ENCODE measurements at regions not wholly inside any gene's neighbourhood (a gene's known extent, or its start where the extent isn't known, plus 50 kb on each side); places are given as distances from the start of the nearest gene placed in this dataset.

DNA sequence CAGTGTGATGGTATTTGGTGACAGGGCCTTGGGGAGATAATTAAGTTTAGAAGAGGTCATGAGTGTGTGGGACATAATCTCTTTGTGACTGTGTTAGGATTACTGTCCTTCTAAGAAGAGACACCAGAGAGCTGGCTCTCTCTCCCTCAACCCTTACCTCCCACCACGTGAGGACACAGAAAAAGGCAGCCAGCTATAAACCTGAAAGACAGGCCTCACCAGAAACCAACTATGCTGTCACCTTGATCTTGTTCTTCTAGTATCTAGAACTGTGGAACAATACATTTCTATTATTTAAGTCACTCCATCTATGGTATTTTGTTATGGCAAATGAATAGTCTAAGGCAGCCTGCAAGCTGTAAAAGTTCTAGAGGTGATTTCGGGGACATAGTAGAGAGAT, 203.7 kb downstream of the OTOR start:
- DNase-seq: no peak

DNA sequence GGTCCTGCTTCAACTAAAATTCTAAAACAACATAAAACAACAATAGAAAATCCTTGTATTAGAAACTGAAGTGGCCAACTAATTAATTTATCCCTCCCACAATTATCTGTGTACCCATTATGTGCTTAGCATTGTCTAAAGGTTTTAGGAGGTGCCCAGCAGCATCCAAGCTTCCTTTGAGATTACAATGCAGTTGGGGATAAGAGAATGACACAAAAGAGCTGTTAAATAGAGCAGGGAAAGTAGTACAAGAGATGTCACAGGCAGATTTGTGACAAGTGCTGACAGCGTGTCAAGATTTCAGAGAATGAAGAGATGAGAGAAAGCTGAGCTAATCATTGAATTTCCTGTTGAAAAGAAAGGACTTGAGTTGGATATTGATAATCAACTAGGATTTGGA, 204.8 kb downstream of the OTOR start:
- DNase-seq: no peak

DNA sequence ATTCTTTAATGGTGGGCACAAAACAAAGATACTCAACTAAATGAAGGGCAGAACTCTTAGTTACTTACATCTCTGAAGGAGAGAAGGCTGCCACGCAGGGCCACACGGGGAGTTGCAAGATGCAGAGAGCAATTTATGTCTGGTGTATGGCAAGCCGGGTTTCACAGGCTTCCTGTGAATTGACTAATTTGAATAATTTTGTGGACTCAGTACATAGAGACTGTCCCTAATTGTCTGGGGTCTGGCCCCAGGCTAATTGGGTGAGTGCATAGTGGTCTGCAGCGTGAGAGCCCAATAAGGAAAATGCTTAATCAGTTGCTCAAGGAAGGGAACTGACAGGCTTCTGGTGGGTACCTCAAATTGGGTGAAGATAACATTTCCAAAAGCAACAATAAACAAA, 205.7 kb downstream of the OTOR start:
- no peak for DNase-seq

DNA sequence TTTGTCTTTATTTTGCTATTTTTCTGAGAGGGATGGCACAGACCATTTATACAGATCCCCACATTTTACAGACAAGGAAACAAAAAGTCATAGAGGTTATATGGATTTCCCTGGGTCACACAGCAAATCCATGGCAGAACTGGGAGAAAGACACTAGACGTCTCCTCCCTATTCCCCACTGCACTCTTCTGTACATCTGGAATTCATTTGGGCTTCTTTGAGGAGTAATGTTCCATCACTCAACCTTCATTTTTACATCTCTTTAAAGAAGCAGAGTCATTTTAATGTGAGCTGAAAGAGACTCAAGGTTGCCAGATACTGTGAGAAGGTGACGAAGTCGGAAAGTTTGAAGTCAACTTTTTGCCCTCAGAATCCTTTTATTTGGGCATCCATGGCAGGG, 207.3 kb downstream of the OTOR start:
- no peak for DNase-seq

DNA sequence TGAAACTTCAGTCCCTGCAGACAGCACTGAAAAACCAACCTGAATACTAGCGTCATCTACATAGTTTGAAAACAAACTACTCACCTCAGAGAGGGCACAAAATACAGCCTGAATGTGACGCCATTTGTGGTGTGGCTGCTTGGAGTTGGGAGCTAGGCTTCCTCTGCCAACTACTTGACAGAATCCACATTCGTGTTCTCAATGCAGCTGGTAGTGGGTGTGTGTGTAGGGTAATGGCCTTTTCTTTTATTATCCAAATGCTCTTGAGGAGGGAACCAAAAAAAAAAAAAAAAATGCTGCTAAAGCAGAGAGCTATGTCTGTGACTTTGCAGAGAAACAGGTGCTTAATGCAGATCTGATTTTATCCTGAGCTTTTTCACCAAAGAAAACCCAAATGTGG, 207.8 kb downstream of the OTOR start:
- DNase-seq: no peak

DNA sequence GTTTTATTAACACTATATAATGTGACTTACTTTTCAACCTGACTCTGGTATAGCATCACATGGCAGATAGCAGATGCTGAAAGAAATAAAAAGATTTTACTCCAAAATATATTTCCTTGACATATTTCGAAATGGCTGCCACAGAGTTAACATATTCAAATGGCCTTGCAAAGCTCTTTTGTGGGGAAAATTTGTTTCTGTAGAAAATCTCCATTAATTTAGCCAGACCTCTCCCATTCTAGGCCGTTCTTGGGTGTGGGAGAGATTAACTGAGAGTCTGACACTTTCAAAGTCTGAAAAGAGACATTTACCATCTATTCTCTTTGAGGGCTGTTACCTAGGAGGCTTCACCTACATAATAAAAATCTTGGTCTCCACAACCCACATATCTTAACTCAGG, 217.2 kb downstream of the OTOR start:
- no peak for DNase-seq

DNA sequence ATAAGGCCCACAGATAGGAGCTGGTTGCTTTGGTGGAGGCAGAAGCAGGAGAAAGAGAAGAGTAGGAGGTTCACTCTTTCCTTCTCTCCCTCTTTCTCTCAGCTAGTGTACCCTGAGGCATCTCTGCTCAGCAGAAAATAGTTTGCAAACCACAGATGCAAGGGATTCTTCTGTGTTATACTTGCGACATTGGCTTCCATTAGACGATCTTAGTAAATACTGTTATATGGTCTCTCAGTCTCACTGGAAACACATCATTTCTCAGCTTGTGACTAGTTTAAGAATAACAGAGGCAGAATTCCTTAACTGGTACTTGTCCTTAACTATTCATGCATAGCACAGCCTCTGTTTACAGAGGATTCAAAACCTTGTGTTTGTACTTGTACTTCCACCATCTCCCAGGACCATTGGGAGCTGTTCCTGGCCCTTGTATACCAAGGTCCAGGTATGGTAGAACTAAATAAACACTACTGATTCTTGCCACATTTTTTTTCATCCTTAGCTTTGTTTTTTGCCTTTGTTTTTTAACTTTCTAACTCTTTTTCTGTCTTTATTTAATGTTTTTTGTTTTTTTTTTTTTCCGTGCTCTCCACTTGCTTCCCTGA, 218.2 kb downstream of the OTOR start:
- no peak for DNase-seq

DNA sequence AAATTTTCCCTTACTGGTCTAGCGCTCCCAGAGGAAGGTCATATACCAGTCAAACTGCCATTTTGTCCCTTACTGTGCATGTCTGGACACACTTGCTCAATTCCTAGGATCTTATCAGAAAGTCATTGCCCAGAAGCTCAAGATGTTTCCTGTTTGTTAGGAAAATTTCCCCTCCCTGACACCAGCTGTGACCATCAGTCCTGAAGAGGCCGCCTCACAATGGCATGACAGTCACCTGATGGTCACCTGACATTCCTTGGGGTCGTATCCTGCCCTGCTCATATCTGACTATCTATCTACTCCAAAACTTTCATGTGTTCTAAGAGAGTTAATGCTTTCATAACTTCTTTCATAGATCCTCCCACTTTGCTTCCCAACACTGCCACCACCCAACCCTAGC, 219.9 kb downstream of the OTOR start:
- no peak for DNase-seq

DNA sequence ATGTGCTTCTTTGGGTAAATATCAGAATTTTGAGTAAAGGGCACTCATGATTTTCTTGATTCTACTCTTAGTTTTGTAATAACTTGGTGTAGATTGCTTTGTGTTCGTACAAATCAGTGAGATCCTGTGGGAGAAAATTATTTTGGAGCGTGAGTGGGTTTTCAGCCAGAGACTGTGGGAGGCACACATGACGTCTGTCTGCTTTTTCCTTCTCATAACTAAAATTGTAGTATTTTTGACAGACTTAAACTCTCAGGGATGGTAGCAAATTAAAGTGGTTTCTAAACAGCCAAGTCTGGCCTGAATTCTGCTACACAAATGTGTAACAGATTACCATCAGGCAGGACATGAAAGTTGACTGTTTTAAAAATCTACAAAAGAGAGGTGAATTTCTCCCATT, 222.6 kb downstream of the OTOR start:
- no peak for DNase-seq

DNA sequence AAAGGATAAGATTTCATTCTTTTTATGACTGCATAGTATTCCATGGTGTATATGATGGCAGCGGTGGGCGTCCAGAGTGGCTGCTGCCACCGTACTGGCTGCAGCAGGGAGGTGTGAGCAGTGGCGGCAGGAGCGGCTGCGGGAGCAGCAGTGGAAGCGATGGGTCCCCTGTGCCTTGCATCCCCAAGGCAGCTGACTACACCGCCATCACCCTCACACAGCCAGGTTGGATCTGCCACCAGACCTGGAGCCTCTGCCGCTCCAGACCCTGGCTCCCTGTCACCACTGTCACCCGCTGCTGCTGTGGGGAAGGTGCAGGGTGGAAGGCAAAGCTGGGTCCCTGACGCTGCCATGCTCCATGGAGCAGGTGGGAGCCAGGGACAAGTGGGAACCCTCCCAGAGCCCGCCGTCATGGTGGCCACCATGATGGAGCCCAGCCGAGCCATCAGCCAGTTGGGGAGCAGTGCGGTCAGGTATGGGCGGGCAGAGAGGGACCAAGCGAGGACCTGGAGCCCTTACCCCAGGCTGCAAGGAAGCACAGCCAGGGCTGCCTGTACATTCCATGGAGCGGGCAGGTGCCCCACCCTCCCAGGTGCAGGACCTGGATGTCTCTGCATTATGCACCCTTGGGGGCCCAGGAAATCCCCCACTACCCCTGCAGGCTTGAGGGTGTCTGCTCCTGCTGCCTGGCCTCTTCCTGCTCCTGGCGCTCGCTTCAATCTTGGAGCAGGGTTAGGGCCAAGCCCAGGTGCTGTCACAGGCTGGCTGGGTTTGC, 226.1 kb downstream of the OTOR start:
- no peak for DNase-seq

DNA sequence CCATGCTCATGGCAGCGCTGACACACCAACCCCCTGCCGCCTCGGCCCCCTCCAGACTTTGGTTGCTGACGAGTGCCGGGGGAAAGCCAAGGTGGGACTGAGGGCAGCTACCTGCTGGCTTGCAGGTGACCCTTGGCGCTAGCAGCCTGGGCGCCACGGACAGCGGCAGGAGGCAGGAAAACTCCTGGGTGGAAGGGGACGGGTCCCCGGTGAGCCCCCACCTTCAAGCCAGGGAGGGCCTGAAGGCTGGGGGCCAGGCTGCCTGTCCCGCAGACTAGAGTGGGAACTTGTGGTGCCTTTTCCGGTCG, 226.7 kb downstream of the OTOR start:
- no peak for DNase-seq

DNA sequence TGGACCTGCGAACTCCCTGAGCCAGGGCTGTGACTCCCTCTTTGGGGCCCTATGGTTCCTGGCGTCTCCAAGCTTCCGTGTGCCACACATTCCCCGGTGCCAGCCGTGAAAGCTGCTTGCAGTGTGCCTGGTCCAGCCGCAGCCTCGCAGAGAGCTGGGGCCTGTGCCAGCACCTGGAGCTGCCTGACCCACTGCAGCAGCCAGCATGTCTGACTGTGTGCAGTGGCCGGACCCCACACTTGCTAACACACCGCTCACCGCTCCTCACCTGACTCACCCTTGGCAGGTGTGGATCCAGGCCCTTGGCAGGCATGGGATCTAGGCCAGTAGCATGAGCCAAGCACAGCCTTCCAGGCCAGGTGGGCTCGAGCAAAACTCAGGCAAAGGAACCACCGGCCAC, 227.5 kb downstream of the OTOR start:
- DNase-seq: no peak

DNA sequence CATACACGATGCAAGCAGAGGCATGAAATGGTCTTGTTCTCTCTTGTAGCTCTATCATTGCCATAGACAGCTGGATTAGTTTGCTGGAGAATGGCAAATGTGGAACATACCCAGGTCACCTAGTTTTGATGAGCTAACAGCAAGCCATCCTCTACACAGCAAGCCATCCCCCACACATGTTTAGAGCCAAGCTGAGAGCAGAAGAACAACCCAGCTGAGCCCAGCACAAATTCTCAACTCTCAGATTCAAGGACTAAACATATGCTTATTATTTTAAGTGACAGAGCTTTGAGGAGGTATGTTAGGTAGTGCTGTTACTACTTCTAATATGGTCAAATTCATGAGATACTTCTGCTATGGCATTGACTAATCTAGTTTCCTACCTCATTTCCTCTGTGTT, 230.3 kb downstream of the OTOR start:
- DNase-seq: no peak

DNA sequence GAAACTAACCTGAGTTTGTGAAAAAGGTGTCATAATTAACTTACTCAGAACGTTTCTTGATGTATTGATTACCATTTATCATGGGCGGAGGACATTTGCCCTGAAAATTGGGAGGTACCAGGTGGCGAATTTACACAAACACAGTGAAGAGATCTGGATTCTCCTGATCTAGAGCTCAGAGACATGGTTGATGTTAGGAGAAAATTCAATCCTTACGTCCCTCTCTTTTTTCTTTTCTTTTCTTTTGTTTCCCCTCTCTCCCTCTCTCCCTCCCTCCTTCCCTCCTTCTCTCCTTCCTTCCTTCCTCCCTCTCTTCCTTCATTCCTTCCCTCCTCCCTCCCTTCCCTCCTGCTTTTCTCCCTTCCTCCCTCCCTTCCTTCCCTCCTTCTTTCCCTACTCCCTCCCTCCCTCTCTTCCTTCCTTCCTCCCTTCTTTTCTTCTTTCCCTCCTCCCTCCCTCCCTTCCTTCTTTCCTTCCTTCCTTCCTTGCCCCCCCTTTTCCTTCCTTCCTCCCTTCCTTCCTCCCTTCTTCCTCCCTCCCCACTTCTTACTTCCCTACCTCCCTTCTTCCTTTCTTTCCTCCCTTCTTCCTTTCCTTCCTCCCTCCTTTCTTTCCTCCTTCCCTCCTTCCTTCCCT, 234.1 kb downstream of the OTOR start:
- no peak for DNase-seq

DNA sequence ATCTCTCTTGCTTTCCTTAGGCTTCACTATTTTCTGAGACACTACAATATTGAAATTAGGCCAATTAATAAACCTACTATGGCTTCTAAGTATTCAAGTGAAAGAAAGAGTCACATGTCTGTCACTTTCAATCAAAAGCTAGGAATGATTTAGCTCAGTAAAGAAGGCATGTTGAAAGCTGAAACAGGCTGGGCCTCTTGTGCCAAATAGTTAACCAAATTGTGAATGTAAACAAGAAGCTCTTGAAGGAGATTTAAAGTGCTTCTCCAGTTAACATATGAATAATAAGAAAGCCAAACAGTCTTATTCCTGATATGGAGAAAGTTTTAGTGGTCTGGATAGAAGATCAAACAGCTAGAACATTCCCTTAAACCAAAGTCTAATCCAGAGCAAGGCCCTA, 236.3 kb downstream of the OTOR start:
- no peak for DNase-seq

DNA sequence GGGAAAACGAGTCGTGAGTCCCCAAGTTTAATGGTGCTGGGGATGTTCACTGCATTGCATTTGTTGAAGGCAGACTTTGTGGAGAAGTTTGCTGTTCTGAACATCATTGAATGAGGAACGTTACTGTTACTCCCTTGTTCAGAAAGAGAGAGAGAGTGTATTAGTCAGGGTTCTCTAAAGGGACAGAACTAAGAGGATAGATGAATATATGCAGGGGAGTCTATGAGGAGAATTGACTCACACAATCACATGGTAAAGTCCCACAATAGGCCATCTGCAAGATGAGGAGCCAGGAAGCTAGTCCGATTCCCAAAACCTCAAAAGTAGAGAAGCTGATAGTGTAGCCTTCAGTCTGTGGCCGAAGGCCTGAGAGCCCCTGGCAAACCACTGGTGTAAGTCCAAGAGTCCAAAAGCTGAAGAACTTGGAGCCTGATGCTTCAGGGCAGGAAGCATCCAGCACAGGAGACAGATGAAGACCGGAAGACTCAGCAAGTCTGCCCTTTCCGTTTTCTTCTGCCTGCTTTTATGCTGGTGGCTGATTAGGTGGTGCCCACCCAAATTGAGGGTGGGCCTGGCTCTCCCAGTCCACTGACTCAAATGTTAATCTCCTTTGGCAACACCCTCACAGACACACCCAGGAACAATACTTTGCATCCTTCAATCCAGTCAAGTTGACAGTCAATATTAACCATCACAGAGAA, 223.5 kb upstream of the PCSK2 start:
- DNase-seq: no peak

DNA sequence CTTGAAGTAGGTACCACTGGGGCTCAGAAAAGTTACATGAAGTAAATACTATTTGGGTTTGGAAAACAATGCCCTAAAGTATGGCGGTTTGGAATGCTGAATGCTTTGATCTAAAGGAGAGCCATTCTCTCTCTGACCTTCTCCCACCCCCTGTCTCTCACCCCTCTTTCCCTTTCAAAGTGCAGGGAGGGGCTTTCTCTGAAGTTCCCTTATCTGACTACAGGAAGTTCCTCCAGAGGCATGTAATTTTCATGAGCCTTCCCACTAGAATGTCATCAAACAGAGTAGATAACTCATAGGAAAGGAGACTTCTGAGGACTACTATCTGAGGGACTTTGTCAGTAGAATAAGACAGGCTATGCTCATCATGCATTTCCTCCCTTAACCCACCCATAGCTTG, 216.7 kb upstream of the PCSK2 start:
- no peak for DNase-seq

DNA sequence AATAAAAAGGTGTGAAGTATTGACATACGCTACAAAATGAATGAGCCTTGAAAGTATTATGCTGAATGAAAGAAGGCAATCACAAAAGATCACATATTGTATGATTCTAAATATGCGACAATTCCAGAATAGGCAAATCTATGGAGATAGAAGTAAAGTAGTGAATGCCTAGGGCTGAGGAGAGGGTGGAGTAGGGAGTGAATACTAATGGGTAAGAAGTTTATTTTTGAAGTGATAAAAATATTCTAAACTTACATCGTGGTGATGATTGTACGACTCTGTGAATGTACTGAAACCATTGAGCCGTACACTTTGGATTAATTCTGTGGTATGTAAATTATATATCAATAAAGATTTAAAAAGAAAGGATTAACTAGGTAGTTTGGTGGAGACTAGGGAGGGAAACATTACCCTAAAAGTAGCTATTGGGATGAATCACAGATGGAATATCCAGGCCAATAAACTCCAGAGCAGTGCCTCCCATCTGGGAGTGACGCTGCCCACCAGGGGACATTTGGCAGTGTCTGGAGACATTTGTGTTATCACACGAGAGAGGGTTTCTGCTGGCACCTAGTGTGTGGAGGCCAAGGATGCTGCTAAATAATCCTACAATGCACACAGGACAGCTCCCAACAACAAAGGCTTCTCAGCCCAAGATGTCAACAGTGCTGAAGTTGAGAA, 214.2 kb upstream of the PCSK2 start:
- no peak for DNase-seq

DNA sequence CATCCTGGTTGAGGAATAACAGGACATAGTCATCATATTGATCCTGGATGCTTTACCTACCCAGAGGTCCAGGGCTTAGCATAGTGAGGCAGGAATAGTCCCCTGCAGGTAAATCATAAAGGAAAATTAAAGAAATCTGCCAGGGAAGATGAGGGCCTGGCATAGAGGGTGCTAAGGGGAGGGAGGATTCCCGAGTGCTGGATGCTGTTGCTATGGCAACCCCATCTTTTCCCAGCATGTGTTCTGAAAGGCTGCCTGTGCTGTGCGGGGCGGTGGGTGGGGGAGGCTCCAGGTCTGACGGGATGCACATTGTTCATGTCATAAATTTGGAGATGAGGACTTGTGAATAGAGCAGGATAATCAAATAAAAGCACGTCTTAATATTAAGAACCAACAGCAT, 212.6 kb upstream of the PCSK2 start:
- no peak for DNase-seq

DNA sequence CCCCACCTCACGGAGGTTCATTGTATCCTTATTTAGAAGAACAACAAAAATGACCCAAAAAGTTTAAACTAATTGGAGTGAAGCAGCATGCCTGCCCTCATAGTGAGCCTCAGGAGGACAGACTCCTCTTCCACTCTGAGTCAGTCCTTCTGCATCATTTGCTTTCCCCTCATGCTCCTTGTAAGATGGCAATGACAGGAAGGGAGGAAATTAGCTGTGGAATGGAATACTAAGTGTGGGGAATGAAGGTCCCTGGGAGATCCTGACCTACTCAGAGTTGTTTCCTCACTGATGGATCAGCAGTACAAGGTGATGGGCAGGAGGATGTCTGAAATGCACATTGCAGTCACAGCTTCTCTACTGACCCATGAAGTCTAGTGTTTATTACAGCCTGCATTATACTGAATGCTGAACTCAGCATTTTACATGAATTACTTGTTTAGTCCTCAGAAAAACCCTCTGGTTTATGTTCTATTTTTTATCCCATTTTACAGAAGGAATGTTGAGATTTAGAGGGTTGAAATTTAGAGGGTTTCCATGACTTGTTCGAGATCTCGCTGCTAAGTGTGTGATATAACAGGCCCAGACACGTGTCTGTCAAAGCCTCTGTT, 212.0 kb upstream of the PCSK2 start:
- no peak for DNase-seq

DNA sequence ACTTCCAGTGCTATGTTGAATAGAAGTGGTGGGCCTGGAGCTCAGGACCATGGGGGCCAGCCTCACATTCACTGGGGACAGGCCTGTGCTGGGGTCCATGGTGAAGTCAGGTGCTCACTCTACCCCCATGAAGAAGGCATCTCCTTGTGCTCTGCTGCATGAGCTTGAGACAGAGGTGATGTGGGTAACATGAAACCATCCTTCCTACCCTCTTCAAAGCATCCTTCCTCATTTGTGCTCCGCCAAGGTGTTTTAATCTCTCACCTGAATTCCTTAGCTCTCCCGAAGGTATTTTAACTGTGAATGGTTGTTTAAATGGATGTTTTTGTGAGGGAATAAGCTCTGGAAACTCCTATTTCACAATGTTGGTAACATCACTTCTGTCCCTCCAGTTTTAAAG, 209.6 kb upstream of the PCSK2 start:
- DNase-seq: no peak

DNA sequence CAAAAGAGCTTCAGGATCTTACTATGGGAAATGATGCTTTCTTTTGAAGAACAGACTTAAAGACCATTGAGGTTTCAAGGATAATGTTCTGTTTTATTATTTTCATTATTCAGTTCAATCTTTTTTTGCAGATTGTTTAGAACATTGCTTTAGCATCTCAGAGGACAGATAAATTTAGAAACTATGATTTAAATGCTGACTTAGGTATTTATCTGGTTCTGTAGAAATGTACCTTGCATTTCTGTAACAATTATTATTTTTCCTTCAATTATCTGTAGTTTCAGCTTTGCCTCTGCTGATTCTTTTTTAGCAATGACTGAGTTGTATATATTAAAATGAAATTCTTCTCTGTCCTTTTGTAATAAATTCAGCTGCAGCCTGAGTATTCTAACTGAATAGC, 205.4 kb upstream of the PCSK2 start:
- no peak for DNase-seq

DNA sequence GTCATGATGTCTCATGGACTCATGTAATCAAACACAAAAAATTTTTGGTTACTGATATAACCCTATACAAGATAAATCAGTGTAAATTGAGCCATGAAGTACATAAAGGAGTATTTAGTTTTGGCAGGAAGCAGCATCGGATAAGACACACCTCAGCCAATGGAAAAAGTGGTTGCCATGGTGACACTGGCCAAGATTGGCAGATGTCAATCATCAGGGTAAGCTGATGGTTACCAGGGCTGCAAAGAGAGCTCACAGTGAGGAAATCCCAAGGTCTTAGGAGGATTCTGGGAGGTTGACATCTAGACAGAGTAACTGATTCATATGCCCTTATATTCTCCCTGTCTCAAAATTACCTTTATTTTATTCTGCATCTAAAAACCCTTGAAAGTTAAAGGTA, 203.8 kb upstream of the PCSK2 start:
- no peak for DNase-seq

Data from activated effector memory CD4-positive, alpha-beta T cell treated with anti-CD3 and anti-CD28 coated beads, Interleukin-2, amount 50 U/mL, for 16 hours (primary cell).